ENCODE measurements at regions not wholly inside any gene's neighbourhood (a gene's known extent, or its start where the extent isn't known, plus 50 kb on each side); places are given as distances from the start of the nearest gene placed in this dataset.

DNA sequence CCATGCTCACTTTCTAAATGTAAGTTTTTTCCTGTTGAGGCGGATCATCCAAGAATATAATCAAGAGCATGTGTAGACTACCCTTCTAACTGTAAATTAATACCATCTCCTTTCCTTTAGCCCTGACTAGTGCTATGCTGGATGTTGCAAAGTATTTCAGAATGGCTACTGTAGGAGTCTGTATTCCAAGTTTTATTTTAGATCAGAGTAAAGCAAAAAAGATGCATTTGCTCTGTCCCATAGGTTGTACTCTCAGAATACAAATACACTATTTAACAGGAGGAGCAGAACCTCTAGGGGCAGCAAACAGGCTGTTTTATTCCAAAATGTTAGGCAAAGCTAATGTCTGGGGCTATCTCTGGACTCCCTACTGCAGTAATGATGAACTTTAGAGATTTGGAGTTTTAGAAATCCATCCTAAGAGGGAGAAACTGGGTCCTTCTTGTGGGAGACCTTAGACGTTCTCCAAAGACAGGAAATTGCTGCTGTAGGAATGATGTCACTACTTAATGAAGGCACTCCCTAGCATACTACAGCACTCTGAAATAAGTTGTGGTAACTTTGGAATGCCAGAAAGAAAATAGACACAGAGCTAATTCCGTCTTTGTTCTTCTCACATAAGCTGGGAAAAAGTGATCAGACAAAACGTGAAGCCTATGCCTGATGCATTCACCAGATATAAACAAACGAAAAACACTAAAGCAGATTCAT, 392.4 kb upstream of the HS3ST5 start:
- TF ChIP-seq POLR2AphosphoS5 (IDR thresholded peaks at IDR 0.05; ENCODE audit: borderline replicate concordance, low read depth, low read length) (no peak), EZH2 (IDR thresholded peaks at IDR 0.05) (no peak), FOXP2 (optimal IDR thresholded peaks at IDR 0.05; ENCODE audit: control extremely low read depth, extremely low read length, insufficient read depth) (no peak)

Measured in SK-N-MC (cell line).